ENCODE measurements at regions not wholly inside any gene's neighbourhood (a gene's known extent, or its start where the extent isn't known, plus 50 kb on each side); places are given as distances from the start of the nearest gene placed in this dataset.

GRCh38 chr5:107263387-107264018 is 407.2 kb downstream of the EFNA5 start:
- Histone ChIP-seq H3K9ac (ENCODE audit: low read length) (peak overlapping the region; percentile 27; the same call in 1 of the 2 replicates), H2AFZ (ENCODE audit: low read length) (no peak overlapping the region; the same call in 1 of the 2 replicates), H3K27ac (ENCODE audit: low read depth, low read length, poor library complexity, severe bottlenecking) (peak overlapping the region; percentile 78), H3K79me2 (ENCODE audit: insufficient read depth, low read length) (no peaks in the 10 kb centered on the region), H3K4me3 (ENCODE audit: low read depth, low read length, poor library complexity, severe bottlenecking) (peak overlapping the region; percentile 46), H3K9me3 (ENCODE audit: low read length) (0 out of 2 replicates have a peak, but pooled peaks cover 4% of the 10 kb centered on the region), H3K4me1 (ENCODE audit: insufficient read depth, low read length, severe bottlenecking) (peaks cover 38% of the 10 kb centered on the region), H3F3A (ENCODE audit: insufficient read depth, low read length) (no peaks in the 10 kb centered on the region), H3K36me3 (ENCODE audit: insufficient read depth, low read length) (no peaks in the 10 kb centered on the region; the same call in 1 of the 2 replicates), H3K9me2 (ENCODE audit: low read depth, low read length) (no peaks in the 10 kb centered on the region), H4K20me1 (ENCODE audit: insufficient read depth, low read length) (no peaks in the 10 kb centered on the region), H3K4me2 (ENCODE audit: low read length) (peak overlapping the region; percentile 71), H3K27me3 (ENCODE audit: insufficient read depth, low read length) (no peaks in the 10 kb centered on the region)
- TF ChIP-seq EZH2 (IDR thresholded peaks at IDR 0.05; ENCODE audit: borderline replicate concordance, low read length): no peak
- TF ChIP-seq, protein P1, sequence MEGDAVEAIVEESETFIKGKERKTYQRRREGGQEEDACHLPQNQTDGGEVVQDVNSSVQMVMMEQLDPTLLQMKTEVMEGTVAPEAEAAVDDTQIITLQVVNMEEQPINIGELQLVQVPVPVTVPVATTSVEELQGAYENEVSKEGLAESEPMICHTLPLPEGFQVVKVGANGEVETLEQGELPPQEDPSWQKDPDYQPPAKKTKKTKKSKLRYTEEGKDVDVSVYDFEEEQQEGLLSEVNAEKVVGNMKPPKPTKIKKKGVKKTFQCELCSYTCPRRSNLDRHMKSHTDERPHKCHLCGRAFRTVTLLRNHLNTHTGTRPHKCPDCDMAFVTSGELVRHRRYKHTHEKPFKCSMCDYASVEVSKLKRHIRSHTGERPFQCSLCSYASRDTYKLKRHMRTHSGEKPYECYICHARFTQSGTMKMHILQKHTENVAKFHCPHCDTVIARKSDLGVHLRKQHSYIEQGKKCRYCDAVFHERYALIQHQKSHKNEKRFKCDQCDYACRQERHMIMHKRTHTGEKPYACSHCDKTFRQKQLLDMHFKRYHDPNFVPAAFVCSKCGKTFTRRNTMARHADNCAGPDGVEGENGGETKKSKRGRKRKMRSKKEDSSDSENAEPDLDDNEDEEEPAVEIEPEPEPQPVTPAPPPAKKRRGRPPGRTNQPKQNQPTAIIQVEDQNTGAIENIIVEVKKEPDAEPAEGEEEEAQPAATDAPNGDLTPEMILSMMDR (IDR thresholded peaks at IDR 0.05; ENCODE audit: low read length): no peak

GRCh38 chr5:107257885-107258520 is 412.7 kb downstream of the EFNA5 start:
- H3K27ac ChIP-seq (ENCODE audit: low read depth, low read length, poor library complexity, severe bottlenecking): no peak overlapping the region

GRCh38 chr5:107254902-107255234 is 415.9 kb downstream of the EFNA5 start:
- H3K4me2 ChIP-seq (ENCODE audit: low read length): no peak overlapping the region
- H3K27me3 ChIP-seq (ENCODE audit: insufficient read depth, low read length): no peaks in the 10 kb centered on the region
- H3K36me3 ChIP-seq (ENCODE audit: insufficient read depth, low read length): no peaks in the 10 kb centered on the region
- no peaks in the 10 kb centered on the region for H3K9me3 ChIP-seq (ENCODE audit: low read length)
- no peak overlapping the region for H3K27ac ChIP-seq (ENCODE audit: low read depth, low read length, poor library complexity, severe bottlenecking)
- no peaks in the 10 kb centered on the region for H3F3A ChIP-seq (ENCODE audit: insufficient read depth, low read length)
- H2AFZ ChIP-seq (ENCODE audit: low read length): no peak overlapping the region
- H3K4me3 ChIP-seq (ENCODE audit: low read depth, low read length, poor library complexity, severe bottlenecking): no peak overlapping the region
- peaks cover 5% of the 10 kb centered on the region for H3K4me1 ChIP-seq (ENCODE audit: insufficient read depth, low read length, severe bottlenecking)
- no peak overlapping the region for H3K9ac ChIP-seq (ENCODE audit: low read length)
- no peaks in the 10 kb centered on the region for H3K9me2 ChIP-seq (ENCODE audit: low read depth, low read length)
- H4K20me1 ChIP-seq (ENCODE audit: insufficient read depth, low read length): no peaks in the 10 kb centered on the region
- no peaks in the 10 kb centered on the region for H3K79me2 ChIP-seq (ENCODE audit: insufficient read depth, low read length)
- TF ChIP-seq EZH2 (IDR thresholded peaks at IDR 0.05; ENCODE audit: borderline replicate concordance, low read length): no peak
- TF ChIP-seq, protein P1 (IDR thresholded peaks at IDR 0.05; ENCODE audit: low read length): no peak

More at GRCh38 chr5:107257885-107258520, 412.7 kb downstream of the EFNA5 start:
- Histone ChIP-seq H3K9me2 (ENCODE audit: low read depth, low read length) (no peaks in the 10 kb centered on the region), H4K20me1 (ENCODE audit: insufficient read depth, low read length) (no peaks in the 10 kb centered on the region), H3F3A (ENCODE audit: insufficient read depth, low read length) (no peaks in the 10 kb centered on the region), H3K4me2 (ENCODE audit: low read length) (no peak overlapping the region), H3K9me3 (ENCODE audit: low read length) (0 out of 2 replicates have a peak, but pooled peaks cover 4% of the 10 kb centered on the region), H3K4me1 (ENCODE audit: insufficient read depth, low read length, severe bottlenecking) (peaks cover 15% of the 10 kb centered on the region), H3K36me3 (ENCODE audit: insufficient read depth, low read length) (no peaks in the 10 kb centered on the region; the same call in 1 of the 2 replicates), H3K27me3 (ENCODE audit: insufficient read depth, low read length) (no peaks in the 10 kb centered on the region), H3K79me2 (ENCODE audit: insufficient read depth, low read length) (no peaks in the 10 kb centered on the region), H3K9ac (ENCODE audit: low read length) (no peak overlapping the region), H3K4me3 (ENCODE audit: low read depth, low read length, poor library complexity, severe bottlenecking) (no peak overlapping the region), H2AFZ (ENCODE audit: low read length) (no peak overlapping the region)
- TF ChIP-seq, protein P1 (IDR thresholded peaks at IDR 0.05; ENCODE audit: low read length): no peak
- no peak for TF ChIP-seq EZH2 (IDR thresholded peaks at IDR 0.05; ENCODE audit: borderline replicate concordance, low read length)
